Muscle of back (tissue), 3 donors: ENCODE measurements at regions not wholly inside any gene's neighbourhood (a gene's known extent, or its start where the extent isn't known, plus 50 kb on each side); places are given as distances from the start of the nearest gene placed in this dataset.

Experiments
- DNase-seq, 3 donors: peaks; one replicate each; pipeline versions ENCODE4 v3.0.0 to v3.0.0-alpha.2; 2013

DNA sequence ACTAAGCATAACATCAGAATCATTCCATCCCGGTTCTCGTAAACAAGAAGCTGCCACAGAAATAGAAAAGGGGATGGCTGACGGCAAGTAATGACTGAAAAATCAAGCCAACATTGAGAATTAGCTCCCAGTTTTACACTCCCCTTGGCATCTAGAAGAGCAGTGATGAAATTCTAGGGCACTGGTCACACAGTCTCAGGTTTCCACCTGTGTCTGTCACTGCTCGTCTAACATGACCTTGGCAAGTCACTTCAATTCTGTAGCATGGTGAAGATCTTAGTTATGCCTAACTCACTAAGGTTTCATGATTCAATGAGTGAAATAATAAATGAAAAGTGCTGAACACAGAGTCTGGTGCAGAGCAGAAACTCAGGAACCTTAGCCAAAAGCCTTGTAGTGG is 272.3 kb upstream of the ARRDC4 start:
- DNase-seq = no peak

DNA sequence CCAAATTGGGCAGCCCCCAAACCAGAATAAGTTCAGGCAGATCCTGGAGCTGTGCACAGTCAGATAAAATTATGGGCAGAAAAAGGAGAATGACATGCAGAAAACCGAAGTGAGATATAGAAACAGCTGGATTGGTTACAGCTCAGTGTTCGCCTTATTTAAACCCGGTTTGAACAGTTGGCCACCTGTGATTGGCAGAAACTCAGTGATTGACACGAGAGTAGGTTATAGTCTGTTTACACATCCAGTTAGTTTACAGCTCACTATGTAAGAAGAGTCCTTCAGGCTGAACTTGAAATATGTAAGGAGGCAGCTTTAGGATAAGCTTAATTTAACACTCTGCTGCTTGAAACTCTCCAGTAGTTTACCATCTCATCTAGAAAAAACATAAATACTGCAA is 271.6 kb upstream of the ARRDC4 start:
- no peak for DNase-seq

DNA sequence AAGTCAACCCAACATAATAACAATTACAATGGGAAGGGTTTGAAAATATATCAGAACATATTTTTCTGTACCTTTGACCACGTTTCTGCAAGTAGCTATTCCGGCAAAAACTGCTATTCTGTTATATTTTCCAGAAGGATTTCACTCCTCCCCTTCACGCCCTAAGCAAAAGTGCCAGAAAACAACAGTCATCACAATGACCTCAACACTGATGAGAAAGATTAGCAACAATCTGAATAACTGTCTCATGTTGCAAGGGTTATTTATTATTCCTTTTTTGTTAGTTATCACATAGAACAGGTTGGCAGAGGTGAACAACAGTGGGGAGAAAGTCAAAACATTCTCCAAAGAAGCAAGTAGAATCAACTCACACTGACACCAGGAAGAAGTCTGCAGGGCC is 269.4 kb upstream of the ARRDC4 start:
- peak in 1 of 3 donors; percentile 6 for DNase-seq

DNA sequence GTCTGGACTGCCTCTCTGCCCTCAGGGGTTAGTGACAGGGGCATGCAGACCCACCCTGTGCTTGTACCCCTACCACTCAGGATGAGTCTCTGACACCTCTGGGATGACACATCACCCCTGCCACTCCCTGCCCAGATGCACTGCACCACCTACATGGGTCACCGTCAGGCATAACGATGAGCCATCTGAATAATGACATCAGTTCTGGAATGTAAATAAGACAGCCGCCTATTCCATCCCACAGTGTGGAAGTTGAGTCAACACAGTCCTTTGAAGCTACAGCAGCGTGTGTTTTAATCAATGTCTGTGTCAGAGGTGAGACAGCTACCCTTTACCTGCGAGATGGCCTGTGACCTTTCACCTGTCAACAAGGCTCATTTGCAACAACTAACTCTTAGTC is 268.7 kb upstream of the ARRDC4 start:
- DNase-seq = no peak

DNA sequence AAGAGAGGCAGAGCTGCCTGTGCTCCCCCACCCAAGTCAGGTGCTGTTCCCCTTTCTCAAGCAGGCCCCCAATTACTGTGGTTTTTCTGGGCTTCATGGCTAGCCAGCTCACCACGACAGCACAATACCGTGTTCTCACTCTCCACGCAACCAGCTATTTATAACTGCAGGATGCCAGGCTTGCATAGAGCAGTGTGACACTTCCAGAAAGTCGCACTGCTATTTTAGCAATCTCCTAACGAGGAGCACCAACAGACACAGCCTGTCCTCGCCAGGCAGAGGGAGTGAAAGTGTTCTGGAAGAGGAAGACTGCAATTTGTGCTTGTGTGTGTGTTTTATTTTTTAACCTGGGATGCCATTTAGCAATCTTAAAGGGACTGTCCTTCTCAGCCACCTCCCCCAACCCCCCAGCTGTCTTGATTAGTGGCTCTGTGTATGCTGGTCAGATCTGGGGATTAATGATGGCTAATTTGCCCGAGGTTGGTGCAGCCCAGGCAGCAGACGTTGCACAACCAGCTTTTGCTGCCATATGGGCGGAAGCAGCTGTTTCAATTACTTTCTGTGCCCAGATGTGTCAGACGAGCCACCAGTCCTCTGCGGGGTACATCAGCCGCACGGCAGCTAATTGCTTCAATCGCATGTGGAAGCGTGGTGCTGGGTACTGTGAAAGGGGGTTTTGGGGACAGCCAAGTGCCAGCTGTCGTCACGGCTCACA is 268.0 kb upstream of the ARRDC4 start:
- peak; percentile 11 to 51 (median 16) for DNase-seq

DNA sequence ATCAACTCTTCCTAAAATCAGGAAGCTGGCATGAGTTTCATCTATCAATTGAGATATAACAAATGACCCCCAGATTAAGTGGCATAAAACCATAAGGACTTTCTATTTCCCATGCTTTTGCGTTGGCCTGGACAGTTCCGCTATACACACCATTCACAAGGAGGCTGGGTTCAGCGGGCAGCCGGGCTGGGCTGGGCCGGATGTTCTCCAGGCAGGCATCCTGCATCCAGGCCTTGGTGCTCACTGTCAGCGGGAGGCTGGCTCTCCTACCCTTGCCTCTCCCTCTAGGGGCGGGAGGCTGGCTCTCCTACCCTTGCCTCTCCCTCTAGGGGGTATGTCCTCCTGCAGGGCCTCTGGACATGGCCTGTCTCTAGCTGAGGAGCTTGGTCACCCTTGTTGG is 266.0 kb upstream of the ARRDC4 start:
- DNase-seq = no peak

DNA sequence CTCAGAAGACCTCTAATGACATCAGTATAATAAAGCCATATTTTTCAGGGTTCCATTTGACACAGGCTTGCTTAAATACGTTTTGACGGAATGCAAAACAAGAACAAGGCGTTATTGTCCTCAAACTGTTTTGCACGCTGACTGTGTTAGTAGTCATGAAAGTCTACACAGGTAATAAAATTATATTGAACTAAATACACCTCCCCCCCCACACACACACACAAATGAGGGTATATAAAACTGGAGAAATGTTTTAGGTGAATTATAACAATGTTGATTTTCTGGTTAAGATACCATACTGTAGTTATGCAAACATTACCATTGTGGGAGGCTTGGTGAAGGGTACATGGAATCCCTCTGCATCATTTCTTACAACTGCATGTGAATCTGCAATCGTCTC is 257.1 kb upstream of the ARRDC4 start:
- DNase-seq = no peak

DNA sequence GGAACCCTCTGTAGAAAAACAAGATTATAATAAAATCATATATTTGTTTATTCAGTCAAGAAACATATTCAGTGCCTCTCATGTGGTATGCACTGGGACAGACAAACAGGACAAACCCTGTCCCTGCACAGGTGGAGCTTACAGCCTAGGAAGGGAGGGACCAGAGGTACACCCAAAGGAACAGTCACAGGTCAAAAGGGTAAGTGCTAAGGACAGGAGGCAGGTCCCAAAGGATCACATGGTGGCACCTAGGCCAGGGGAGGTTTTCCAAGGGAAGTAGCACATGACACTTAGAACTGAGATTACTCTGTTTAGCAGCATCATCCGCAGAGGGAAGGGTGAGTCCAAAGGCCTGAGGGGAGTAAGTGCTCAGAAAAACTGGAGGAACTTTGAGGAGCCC is 254.4 kb upstream of the ARRDC4 start:
- DNase-seq = no peak

DNA sequence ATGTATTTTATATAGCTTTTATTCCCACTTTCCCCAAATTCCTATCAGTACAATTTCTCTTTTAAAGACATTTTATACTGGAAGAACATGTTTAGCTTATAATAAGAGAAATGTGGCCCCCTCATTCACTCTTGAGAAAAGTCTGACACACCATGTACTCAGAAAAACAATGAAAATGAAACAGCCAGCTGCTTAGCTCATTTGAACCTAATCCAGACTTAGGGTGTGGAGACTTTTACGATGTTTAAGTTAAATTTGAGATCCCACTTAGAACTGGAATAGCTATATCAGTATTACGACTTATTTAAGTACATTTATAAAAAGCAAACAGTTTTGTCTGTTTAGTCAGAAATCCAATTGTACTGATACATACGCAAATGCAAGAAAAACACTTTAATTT is 252.3 kb upstream of the ARRDC4 start:
- DNase-seq = peak; percentile 16 to 67 (median 34)

DNA sequence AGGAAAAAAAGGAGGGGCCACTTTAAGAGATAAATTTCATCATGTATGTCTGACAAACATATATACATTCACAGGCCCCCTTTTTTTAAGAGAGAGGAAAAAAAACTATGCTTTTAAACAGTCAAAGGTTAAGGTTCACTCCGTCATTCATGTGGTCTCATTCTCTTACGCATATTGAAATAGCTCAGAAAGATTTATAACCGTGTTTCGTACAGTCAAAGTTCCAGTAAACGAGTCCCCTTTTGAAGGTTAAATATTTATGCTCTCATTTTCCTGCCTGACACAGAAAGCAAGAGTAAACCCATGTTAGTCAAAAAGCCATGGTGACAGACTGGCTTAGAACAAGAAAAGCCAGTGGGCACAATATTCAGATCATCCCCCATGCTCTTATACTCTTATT is 248.0 kb upstream of the ARRDC4 start:
- no peak for DNase-seq

DNA sequence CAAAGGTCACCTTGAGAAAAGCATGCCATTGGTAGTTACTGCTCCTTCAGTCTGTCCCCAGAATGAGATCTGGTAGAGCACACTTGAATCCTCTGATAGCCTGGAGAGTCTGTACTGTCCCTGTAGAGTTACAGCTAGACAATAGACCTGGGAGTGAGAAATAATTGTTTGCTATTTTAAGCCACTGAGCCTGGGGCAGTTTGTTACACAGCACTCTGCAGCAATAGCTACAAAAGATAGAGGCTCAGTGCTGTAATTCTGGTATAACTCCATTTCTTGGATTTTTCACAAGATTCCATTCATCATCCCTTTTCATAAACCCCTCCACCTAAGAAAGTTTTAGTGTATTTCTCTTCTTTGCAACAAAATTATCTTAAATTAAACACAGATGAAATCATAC is 242.7 kb upstream of the ARRDC4 start:
- no peak for DNase-seq

DNA sequence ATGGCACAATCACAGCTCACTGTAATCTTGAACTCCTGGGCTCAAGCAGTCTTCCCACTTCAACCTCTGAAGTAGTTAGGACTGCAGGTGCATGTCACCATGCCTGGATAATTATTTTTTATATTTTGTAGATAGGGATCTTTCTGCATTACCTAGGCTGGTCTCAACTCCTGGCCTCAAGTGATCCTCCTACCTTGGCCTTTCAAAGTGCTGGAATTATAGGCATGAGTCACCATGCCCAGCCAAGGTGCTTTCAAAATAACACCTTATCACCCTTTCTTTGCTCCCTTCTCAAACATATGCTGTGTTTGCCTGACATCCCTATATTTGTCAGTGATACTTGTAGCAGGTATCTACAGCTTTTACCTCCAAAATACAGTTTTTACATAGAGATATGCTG is 242.0 kb upstream of the ARRDC4 start:
- no peak for DNase-seq

DNA sequence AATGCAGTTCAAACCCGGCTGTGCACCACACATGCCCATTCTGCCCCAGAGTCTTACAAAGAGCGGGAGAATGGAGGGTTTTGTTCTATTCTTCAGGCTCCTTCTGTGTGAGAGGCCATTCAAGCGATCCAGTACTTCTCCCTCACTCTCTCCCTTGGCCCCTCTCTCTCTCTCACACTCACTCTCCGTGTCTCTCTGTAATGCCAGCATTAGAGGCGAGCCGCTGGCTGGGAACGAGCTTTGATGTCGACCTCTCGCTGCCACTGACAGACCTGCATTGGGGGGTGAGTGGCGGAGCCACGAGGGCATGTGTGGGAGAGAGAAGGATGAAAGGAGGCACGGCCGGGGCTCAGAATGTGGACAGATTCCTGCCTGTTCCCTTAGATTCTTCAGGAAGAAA is 231.7 kb upstream of the ARRDC4 start:
- DNase-seq = no peak

DNA sequence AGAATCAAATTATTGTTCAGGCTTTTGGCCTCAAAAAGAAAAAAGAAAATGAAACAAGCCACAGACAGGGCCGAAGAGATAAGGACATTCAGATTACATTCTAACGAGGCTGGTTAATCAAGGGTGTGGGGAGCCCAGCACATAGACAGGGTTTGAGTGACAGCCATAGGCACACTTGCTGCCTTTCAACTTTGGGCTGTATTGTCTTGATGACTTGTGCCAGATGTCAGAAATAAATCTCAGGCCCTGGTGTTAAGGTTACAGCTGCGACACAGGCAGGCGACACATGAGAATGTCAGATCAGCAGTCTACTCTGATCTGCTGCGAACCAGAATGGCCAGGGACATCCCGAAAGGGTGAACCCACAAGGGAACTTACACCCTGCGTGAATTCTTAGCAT is 231.2 kb upstream of the ARRDC4 start:
- no peak for DNase-seq

DNA sequence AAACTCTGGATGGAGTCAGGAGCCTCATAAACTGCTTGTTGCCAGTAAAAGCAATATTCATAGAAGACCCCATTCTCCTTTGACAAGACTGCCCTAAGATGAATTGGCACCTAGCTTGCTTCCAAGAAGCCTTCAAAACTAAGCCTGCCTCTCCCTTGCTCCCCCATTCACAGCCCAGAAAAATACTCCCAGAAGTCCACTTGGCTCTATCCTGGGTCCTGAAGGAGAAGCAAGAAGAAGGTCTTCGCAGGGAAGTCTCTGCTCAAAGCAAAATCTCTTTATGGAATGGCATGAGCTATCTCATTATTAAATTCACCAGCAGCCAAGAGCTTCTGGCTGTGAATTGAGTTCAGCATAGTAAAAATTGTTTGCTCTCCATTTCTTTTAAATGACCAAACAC is 230.2 kb upstream of the ARRDC4 start:
- DNase-seq = no peak

DNA sequence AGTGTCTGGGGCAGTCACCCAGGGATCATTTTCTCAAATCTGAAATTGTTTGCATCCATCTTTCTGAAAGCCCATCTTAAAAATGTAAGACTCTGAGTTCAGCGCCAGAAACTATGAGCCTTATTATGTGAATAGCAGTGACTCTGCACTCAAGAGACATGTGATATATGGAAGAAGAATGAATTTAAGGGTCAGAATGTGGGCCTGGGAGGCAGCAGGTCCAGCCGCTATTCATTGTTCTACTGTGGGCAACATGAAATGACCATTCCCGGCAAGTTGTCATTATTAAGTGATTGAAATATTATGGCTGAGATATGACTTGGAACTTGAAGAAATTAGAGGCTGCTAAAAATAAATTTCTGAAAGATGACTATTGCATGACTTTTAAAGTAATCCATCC is 228.6 kb upstream of the ARRDC4 start:
- DNase-seq = no peak

DNA sequence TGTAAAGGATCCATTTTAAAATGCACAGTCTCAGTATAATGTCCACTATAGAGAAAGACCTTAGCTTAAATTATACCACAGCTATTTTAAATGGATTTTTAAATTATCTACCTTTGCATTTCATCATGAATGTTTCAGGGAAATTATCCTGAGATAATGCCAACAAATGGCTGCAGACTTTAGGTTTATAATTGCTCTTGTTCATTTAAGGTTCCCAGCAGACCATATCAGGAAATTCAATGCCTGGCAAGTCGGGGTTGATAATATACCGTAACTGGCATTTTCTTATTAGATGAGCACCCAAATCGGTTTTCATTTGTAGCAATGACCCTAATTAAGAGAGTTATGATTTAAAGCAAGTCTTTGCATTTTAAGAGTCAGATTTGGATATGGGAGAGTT is 227.1 kb upstream of the ARRDC4 start:
- DNase-seq = no peak

DNA sequence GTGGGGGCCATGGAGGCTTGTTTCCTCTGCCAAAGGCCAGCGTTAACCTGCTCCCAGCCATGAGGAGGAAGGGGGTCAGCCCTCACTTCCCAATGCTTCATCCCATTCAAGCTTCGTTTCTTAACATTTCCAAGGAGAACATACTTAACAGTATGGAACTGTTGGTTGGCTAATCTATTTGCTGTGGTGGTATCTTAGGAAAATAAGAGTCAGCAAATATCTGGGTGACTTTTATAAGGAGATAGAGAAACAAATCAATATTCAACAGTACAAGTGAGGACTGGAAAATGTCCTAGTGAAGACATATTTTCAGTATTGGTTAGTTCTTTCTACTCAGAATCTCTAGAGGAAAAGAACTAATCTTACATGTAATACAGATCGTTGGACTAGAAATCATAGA is 223.8 kb upstream of the ARRDC4 start:
- DNase-seq = no peak

DNA sequence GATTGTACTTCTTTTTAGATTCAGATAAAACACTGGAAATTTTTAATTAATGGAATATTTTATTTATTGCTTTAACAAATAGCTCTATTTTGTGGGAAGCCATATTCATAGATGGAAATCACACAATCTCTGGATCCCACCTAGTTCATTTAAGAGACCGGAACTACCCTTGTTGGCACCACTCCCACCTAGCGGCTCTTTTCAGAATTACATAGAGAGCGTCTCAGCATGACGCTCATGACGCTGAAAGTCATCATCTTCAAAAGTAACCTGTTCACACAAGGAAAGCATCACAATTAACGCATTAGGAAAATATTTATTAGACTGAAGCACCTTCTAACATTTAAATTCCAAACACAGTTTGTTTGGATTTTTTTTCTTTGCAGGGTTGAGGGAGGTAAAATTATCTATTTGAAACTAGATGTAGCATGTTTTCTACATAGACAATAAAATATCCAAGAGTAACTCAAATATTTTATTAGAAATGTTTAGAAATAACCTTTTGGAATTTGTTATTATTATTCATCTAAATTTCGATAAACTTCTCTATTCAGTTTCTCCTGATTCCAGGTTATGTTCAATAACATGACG is 214.9 kb upstream of the ARRDC4 start:
- DNase-seq = no peak

DNA sequence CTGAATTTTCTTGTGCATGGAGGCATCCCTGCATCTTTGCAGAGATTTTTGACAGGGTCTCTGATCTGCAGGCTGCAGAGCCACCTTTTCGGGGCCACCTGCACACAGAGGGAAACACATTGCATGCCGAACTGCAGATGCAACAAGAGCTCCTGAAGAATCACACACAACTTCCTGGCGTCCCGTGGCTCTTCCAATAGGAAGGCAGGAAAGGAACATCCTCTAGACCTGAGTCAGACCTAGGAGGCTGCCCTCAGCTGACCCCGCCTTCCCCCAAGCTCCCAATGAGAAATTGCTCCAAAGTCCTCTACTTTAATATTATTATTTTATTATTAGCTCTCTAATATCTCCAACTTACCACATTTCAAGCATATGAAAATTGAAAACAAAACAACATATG is 213.2 kb upstream of the ARRDC4 start:
- DNase-seq = no peak

DNA sequence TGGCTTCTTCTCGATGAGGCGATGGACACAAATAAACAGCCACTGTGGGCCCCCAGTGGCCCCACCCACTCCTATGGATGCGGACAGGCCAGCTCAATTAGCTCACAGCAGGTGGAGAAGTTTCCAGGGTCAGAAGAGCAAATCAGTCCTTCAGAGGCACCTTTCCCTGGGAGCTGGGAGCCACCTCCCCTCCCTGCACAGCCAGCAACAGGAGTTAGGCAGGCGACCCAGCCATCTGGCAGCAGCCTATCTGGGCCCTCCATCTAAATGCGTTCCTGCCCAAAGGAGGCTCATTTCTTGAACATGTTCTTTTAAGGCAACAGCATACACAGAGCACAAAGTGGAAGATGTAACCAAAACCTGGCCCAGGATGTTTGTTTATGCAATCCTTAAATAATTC is 211.9 kb upstream of the ARRDC4 start:
- DNase-seq = no peak

DNA sequence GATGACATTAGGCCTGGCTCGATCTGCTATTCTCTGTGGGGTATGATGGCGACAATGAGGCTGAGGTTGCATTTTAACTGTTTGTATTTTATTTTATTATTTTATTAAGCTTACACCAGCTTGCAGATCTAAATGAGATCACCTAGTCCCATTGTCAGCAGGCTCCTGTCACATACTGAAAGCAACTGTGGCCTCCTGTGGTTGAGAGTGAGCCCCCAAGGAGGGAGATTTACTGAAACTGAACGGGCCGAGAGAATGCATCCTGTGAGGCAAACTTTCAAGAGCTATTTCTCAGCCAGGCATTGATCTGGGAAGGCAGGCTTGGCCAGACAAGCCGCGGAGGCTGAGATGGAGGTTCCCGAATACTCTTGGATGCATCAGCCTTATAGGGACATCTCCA is 210.4 kb upstream of the ARRDC4 start:
- DNase-seq = no peak

DNA sequence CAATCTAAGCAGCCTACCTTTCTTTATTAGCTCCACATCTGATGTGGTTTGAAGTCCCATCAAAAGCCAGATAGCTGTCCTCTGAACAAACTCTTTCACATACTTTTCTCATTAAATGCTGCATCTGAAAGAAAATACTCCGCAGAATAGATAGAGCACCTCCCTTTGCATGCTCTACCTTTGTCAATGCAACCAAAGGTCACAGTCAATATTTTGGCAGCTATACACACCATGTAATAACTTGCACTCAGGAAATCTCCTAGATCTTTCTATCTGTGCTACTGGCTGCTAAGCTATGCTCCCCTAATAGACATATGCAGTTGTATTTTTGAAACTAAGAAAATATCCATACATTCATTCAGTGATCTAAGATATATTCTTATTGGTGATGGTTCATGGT is 204.8 kb upstream of the ARRDC4 start:
- DNase-seq = no peak

DNA sequence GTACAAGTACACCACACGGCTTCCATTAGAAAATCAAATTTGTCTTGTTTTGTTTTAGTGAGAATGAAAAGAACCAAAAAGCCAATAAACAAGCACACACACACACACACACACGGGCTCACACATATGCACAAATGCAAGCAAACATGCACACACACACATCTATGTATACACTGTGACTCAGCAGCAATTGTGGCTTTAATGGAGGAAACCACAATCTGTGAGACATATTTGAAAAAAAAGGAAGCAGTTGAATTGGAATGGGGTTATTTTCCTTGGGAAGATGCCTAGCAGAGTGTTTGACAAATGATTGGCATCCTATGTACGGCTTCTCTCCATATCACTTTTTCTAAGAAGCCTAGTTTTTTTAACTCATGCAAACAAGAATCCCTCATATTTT is 201.1 kb upstream of the ARRDC4 start:
- peak in 1 of 3 donors; percentile 10 for DNase-seq
